ENCODE measurements at regions not wholly inside any gene's neighbourhood (a gene's known extent, or its start where the extent isn't known, plus 50 kb on each side); places are given as distances from the start of the nearest gene placed in this dataset.

GRCh38 chr13:22053053-22053452 is 382.2 kb downstream of the FGF9 start:
- no peak for DNase-seq

GRCh38 chr13:22055259-22055658 is 384.4 kb downstream of the FGF9 start:
- DNase-seq = no peak

DNA sequence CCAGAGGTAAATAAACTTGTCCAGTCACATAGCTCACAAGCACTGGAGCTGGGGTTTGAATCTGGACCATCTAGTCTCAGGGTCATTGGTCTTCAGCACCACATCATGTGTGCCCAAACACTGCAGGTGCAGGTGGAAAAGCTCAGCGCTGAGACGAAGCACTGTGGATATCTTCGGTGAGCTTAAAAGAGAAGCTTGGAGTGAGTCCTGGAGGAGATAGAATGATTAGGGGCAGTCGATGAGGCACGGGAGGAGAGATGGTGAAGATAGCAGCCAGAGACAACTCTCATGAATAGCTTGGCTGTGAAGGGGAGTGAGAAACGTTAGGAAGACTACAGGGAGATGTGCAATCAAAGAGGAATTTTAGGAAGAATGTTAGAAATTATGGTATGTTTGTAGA is 389.3 kb downstream of the FGF9 start:
- no peak for DNase-seq

GRCh38 chr13:22061371-22061805 is 390.5 kb downstream of the FGF9 start:
- DNase-seq = peak in 15 of 56 donors; percentile 2 to 41 (median 17)

DNA sequence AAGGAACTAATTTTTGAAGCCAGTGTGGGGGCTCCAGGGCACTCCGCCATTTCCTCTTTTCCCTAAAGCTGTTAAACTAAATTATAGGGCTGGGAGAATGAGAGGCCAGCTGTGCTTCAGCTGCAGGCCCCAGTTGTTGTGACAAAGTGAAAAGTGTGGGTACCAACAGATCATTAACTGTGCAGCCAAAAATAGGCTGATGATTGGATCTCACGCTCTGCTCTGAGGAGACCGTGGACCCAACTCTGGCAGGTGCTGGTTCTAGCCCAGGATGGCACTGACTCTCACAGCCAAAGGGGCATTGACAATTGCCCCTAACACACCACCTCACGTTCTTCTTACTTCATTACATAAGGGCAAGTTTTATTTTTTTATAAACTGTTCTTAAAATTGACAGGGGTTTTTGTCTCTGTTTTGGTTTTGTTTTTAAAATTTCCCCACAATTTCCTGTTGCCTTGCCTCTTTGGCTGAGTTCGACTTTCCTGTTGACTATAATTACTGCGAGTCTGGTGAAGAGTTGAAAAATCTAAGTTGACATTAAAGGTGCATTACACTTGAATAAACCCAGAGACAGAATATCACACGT is 391.0 kb downstream of the FGF9 start:
- DNase-seq = no peak

DNA sequence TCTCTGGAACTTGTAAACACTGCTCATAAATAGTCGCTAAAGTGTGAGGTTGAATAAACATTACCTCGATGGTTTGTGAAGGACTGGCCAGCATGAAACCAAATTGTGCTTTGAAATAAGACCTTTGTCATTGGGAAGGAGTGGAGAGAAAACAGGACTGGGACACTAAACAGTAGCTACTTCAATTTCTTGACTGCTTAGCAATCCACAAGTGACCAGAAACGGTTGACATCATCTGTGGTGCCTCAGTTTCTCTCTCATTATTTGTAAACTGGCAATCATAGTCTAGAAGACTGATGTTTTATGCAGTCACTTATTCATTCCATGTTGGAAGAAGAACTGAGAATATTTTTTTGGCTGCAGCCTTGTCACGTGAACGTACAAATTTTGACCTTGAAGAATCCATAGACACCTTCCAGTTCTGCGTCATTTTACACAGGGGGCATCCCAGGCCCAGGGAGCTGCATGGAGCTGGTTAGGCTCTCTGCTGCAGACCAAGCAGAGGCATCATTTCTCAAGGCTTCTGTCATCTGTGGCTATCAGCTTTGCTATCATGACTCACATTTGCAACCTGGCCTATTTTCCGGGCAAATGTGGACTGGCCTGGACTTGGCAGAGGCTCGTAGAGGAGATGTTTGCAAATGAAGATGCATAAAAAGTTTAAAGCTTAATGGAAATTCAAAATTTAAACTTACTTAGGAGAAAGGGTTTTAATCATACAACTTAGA is 391.8 kb downstream of the FGF9 start:
- no peak for DNase-seq

DNA sequence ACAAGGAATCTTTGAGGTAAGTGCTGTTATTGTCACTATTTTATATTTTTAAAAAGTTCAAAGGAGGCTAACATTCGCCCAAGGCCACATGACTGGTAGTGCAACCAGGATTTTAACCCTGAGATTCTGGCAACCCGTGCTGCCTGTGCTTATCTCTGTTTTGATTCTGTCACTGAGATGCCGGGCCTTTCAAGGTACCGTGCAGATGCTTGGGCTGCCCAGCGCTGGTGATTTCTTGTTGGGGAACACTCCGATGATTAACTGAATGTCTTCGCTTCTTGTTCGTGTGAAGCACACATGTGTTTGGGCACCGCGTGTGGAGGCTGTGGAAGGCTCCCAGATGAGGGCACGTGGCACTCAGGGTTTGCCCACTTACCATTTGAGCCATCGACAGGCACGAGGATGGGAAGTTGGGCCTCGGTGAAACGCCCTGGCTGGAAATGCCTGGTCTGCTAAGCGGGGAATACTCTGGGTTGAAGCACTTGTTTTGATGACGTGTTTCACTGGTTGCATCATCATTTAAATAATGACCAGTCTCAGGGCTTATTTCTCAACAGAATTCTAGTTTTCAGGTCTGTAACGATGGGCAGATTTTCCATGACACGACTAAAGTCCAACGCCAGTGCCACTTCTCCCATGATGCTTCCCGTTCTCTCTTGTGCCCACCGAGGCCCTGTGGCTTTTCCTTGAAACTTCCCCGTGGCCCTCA is 392.7 kb downstream of the FGF9 start:
- DNase-seq = no peak

DNA sequence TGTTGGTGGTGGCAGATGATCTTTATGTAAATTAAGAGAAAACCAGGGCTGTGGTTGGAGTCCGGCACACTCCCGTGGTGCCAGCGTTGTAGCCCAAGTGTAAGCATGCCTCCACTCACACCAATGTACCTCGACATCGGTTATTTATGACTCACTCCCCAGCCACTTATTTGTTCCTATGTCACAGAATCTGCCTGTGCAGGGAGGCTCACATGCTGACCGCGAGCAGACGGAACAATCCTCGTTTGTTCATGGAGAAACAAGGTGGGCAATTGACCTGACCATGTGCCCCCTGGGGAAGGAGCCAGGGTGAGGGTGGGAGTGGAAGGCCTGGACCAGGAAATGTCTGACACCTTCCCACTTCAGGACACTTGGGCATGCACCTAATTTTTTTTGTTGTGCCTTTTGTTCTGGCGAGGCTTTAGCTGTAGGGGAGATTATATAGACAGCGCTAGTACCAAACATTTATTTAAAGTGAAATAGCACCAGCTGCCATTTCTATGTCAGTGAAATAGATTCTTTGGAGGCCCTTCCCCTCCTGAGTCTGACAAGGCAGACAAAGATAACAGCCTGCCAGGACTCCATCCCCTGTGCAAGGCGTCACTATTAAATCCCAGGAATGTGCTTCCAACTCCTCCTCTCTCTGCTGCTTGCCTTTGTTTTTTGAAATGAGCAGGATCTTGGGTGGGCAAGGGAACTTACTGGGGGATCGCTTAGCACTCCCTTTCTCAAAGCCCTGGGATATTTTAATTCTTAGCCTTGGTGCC is 394.2 kb downstream of the FGF9 start:
- no peak for DNase-seq

DNA sequence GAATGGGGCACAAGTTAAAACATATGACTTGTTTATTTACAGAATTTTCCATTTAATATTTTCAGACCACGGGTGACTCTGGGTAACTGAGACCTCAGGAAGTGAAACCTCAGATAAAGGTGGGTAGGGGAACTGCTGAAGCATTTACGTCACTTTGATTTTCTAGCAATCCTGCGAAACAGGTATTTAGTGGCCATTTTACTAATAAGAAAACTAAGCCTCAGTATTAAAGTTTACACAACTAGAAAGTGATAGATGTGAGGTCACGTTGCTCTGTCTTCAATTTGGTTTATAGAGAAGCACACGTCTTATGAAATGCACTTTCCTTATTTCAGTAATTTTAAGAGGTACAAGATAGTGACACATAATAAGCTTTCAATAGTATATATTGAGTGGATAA is 402.8 kb downstream of the FGF9 start:
- no peak for DNase-seq

- no peak for DNase-seq
Measured at GRCh38 chr13:22074403-22074802, 403.5 kb downstream of the FGF9 start.

GRCh38 chr13:22076658-22077057 is 405.8 kb downstream of the FGF9 start:
- no peak for DNase-seq

GRCh38 chr13:22077205-22077683 is 406.4 kb downstream of the FGF9 start:
- DNase-seq = no peak

- no peak for DNase-seq
Measured at GRCh38 chr13:22077764-22078163, 406.9 kb downstream of the FGF9 start.

DNA sequence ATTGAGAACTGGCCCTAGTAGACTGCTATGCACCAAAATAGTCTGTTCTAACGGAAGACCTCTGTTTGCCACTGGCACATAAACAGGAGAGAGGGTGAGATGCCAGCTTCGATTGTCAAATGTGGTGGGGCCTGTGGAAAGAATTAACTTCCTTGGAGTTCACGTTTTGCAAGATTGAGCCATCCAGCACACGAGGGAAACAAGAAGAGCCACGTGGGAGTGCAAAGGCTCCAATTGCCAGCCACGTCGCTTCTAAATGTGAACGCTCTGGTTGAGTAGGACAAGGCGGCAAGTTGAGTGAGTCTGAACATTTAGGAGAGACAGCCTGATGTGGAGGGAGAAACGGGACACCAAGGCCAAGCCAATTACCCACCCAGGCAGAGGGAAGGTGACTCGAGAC is 409.1 kb downstream of the FGF9 start:
- no peak for DNase-seq

- DNase-seq = no peak
Measured at GRCh38 chr13:22080832-22081231, 410.0 kb downstream of the FGF9 start.

DNA sequence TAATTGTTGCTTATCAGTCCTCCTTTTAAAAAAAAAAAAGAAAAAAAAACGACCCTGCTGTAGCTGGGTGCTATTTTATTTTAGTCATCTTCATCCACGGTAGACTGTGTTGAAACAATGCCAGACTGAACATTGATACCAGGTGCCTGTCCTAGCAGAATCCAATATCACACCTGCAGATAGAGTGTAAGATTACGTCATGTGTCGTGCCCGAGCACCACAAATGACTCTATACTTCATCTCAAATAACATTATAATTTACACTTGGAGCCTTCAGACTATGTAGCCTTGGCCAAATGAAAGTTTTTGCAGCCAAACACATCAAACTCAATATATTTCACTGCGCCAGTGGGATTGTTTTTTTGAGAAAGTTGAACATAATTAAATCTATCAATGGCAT is 410.6 kb downstream of the FGF9 start:
- DNase-seq = no peak

- no peak for DNase-seq
Measured at GRCh38 chr13:22082030-22082429, 411.2 kb downstream of the FGF9 start.

DNA sequence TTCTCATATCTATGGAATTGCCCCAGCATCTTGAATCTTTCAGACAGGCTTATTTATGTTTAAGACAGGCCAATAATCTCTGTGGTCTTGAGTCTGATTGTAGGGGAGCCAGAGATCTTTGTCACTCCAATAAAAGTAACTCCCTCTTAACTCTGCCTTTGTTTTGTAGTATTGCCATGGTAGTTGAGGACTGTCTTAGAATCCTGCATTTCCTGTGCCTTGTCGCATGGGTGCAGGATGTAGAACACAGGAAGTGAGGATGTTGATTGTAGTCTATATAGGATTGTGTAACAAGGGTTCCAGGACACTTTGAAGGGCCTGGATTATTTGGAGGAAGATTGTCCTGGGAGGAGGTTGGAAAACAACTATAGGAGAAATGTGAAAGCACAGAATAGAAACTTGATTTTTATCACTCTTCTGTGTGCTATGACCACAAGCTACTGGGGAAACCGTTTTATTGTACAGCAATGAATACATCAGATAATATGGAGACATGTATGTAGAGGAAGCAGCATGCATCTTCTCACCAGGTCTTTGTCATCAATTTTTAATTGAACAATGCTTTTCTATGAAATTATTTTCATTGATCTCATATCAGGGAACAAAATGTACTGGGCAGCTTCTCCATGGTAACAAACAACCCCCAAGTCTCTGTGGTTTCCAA is 411.7 kb downstream of the FGF9 start:
- no peak for DNase-seq

DNA sequence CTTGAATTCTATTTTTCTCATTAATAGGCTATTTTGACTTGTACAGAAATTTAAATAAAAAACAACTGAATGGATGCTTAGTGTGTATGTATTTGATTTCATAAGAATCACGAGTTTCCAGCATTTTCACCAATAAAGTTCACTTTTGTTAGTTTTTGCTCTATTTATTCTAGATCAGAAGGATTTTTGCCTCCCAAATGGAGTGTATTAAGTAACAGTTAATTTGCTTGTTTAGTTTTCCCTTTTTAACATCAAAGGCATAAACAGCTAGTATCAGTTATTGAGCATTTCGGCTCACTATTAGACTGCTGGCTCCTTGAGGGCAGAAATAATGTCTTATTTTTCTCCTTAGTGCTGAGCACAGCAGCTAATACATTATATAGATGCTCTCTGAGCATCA is 414.1 kb downstream of the FGF9 start:
- DNase-seq = no peak

GRCh38 chr13:22086597-22087330 is 415.9 kb downstream of the FGF9 start:
- DNase-seq = no peak

DNA sequence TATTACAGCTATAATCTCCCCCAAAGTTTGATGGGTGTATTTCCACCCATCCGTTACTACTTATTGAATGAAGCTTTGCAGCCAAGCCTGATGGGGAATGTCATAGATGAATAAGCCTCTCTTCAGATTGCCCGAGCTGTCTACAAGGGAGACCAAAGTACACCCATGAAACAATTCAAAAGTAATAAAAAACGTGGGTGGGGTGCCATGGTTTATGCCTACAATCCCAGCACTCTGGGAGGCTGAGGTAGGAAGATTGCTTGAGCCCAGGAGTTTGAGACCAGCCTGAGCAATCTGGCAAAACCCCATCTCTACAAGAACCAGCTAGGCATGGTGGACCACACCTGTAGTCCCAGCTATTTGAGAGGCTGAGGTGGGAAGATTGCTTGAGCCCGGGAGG is 419.2 kb downstream of the FGF9 start:
- no peak for DNase-seq

Measured in nucleus accumbens (tissue), 56 donors.